ENCODE measurements at regions not wholly inside any gene's neighbourhood (a gene's known extent, or its start where the extent isn't known, plus 50 kb on each side); places are given as distances from the start of the nearest gene placed in this dataset.

GRCh38 chr3:5564278-5564666 lies 376.8 kb downstream of the EDEM1 start:
- TF ChIP-seq CTCF (IDR thresholded peaks at IDR 0.05) = no peak
- no peak for TF ChIP-seq POLR2A (IDR thresholded peaks at IDR 0.05)
